ENCODE measurements at regions not wholly inside any gene's neighbourhood (a gene's known extent, or its start where the extent isn't known, plus 50 kb on each side); places are given as distances from the start of the nearest gene placed in this dataset.

DNA sequence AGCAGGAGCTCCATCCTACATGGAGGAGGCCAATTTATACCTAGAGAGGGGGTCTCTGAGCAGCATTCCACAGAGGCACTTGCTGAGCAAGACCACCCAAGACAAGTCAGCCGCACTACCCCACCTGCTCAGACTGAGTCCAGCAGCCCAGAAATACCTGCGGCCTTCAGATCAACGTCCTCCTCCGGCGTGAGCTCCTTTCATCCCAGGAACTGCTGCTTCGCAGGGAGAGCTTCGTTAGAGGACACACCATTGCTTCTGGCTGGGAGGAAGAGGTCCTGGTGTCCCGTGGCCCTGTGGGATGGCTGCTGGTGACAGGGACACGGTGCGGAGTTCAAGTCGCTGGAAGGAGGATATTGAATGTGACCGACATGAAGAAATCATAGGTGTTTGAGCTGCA is 216.9 kb upstream of the PPP2R2D start:
- H3K4me3 Mint-ChIP-seq = no peak overlapping the region
- peaks cover 5% of the 10 kb centered on the region for H3K27me3 Mint-ChIP-seq (ENCODE audit: low read depth)
- H3K9me3 Mint-ChIP-seq = no peaks in the 10 kb centered on the region
- DNase-seq (ENCODE audit: low read depth, low spot score) = no peak
- H3K4me1 Mint-ChIP-seq = peaks cover 4% of the 10 kb centered on the region
- TF ChIP-seq, protein P1, sequence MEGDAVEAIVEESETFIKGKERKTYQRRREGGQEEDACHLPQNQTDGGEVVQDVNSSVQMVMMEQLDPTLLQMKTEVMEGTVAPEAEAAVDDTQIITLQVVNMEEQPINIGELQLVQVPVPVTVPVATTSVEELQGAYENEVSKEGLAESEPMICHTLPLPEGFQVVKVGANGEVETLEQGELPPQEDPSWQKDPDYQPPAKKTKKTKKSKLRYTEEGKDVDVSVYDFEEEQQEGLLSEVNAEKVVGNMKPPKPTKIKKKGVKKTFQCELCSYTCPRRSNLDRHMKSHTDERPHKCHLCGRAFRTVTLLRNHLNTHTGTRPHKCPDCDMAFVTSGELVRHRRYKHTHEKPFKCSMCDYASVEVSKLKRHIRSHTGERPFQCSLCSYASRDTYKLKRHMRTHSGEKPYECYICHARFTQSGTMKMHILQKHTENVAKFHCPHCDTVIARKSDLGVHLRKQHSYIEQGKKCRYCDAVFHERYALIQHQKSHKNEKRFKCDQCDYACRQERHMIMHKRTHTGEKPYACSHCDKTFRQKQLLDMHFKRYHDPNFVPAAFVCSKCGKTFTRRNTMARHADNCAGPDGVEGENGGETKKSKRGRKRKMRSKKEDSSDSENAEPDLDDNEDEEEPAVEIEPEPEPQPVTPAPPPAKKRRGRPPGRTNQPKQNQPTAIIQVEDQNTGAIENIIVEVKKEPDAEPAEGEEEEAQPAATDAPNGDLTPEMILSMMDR (conservative IDR thresholded peaks at IDR 0.05) = no peak
- no peak overlapping the region for H3K27ac Mint-ChIP-seq (ENCODE audit: unreplicated experiment)
- H3K36me3 Mint-ChIP-seq (ENCODE audit: low read depth) = no peaks in the 10 kb centered on the region

DNA sequence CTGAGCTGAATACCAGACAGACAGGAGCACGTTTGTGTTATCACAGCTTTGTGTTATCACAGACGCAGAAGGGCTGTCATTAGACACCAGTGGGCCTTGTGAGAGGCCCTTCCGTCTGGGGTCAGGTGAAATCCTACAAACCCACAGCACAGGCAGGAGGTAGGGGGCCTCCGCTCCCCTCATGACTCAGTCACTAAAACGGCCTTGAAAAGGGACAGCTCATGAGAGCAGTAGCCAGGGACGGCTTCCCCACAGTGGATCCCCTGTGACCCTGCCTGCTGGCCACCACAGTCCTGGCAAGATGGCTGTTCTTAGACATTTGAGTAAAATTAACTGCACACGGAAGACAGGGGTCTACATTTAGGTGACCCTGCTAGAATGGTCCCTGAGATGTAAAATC is 215.8 kb upstream of the PPP2R2D start:
- H3K27ac Mint-ChIP-seq (ENCODE audit: unreplicated experiment) = no peak overlapping the region
- H3K9me3 Mint-ChIP-seq = no peaks in the 10 kb centered on the region
- TF ChIP-seq, protein P1 (conservative IDR thresholded peaks at IDR 0.05) = no peak
- H3K4me1 Mint-ChIP-seq = peaks cover 7% of the 10 kb centered on the region
- H3K4me3 Mint-ChIP-seq = no peak overlapping the region
- no peak for DNase-seq (ENCODE audit: low read depth, low spot score)
- H3K36me3 Mint-ChIP-seq (ENCODE audit: low read depth) = no peaks in the 10 kb centered on the region
- peaks cover 2% of the 10 kb centered on the region for H3K27me3 Mint-ChIP-seq (ENCODE audit: low read depth)

GRCh38 chr10:131685576-131685975 is 215.2 kb upstream of the PPP2R2D start:
- TF ChIP-seq, protein P1 (conservative IDR thresholded peaks at IDR 0.05) = no peak
- H3K36me3 Mint-ChIP-seq (ENCODE audit: low read depth) = no peaks in the 10 kb centered on the region
- no peaks in the 10 kb centered on the region for H3K9me3 Mint-ChIP-seq
- H3K4me3 Mint-ChIP-seq = no peak overlapping the region
- no peak for DNase-seq (ENCODE audit: low read depth, low spot score)
- peaks cover 5% of the 10 kb centered on the region for H3K27me3 Mint-ChIP-seq (ENCODE audit: low read depth)
- no peak overlapping the region for H3K27ac Mint-ChIP-seq (ENCODE audit: unreplicated experiment)
- H3K4me1 Mint-ChIP-seq = peaks cover 13% of the 10 kb centered on the region

- TF ChIP-seq, protein P1 (conservative IDR thresholded peaks at IDR 0.05) = no peak
- Mint-ChIP-seq H3K4me1 (peaks cover 13% of the 10 kb centered on the region), H3K9me3 (no peaks in the 10 kb centered on the region), H3K27ac (ENCODE audit: unreplicated experiment) (no peak overlapping the region), H3K4me3 (no peak overlapping the region), H3K36me3 (ENCODE audit: low read depth) (no peaks in the 10 kb centered on the region), H3K27me3 (ENCODE audit: low read depth) (peaks cover 3% of the 10 kb centered on the region)
- no peak for DNase-seq (ENCODE audit: low read depth, low spot score)
Observed at GRCh38 chr10:131686781-131687420, 213.9 kb upstream of the PPP2R2D start.

DNA sequence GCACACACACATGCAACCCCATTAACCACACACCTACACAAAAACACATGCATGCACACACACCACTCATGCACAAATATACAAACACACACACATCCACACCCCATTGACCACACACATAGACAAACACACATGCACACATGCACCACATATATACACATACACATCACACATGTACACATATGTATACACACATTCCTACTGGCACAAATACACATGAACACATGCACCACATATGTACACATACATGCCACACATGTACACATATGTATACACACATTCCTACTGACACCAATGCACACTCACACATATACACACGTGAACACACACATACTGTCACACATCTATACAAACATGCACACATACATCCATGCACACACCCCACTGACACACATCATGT is 212.5 kb upstream of the PPP2R2D start:
- TF ChIP-seq, protein P1 (conservative IDR thresholded peaks at IDR 0.05) = no peak
- no peak overlapping the region for H3K4me3 Mint-ChIP-seq

More for the DNA sequence above, 212.5 kb upstream of the PPP2R2D start:
- Mint-ChIP-seq H3K36me3 (ENCODE audit: low read depth) (no peaks in the 10 kb centered on the region), H3K27me3 (ENCODE audit: low read depth) (peaks cover 8% of the 10 kb centered on the region), H3K4me1 (peaks cover 8% of the 10 kb centered on the region), H3K27ac (ENCODE audit: unreplicated experiment) (no peak overlapping the region), H3K9me3 (no peaks in the 10 kb centered on the region)
- DNase-seq (ENCODE audit: low read depth, low spot score) = no peak

All from neural crest cell (in vitro differentiated cells).